Right ventricle myocardium inferior (tissue), 1 donor: ENCODE measurements at regions not wholly inside any gene's neighbourhood (a gene's known extent, or its start where the extent isn't known, plus 50 kb on each side); places are given as distances from the start of the nearest gene placed in this dataset.
"Not testable (repeated sequence)": the region's sequence is repeated elsewhere in the genome, so short reads cannot be mapped to it uniquely, and the experiment has no call there.

Source experiments
- ATAC-seq: fragments of 200-7000 bp; cut with Tn5 transposase; one replicate; pipeline ENCODE4 v1.9.1; 2020; ENCODE audit warnings: mild to moderate bottlenecking, moderate library complexity
- DNase-seq: peaks from one replicate; pipeline ENCODE4 v3.0.0; 2021; ENCODE audit errors: missing footprints
- intact Hi-C: fragments of 100-400 bp; cut with DNase I; formaldehyde crosslinking; loops from one replicate; pipeline ENCODE4 v1.11.0; 2022
- donor health status: DM: no; HTN: yes; CAD: no; lungs with severe emphysema.

DNA sequence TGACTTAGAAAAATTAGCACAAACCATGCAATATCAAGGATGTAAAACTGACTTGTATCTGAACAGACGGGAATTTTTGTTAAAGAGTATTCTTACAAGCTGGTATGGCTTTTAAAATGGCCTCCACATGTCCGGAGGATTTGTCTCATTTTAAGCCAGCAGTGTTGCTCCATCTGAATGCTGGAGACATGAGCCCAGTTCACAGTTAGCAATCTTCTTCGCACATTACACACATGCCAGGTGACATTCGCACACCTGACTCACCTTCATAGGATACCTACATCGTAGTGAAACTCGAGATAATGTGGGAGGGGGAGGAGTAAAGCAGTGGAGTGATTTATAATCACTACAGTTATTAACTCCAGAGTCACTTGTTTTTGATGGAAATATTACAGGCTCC lies 231.8 kb upstream of the RBBP8 start:
- ATAC-seq (no peak), DNase-seq (no peak)
- intact Hi-C loops: loop anchor here (5.0 to 10.0 kb wide), 3 partner anchors 53 to 137 kb away; no protein-coding TSS in a partner anchor

DNA sequence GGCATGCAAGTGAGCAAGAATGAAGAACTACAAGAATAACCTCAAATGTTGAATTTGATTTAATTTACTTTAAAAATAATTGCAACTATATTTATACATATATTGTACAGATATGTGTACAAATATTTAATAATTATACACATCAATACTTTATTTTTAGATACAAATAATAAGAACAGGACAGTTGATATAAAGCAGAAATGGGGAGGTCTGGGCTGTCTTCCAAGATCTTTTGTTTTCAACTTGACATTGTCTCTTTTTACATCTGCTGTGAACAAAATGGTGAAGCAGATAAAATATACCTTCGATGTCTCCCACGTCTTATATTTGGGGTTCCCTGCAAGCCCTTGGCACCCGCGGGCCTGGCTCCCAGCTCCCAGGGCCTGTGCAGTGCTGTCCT lies 231.3 kb upstream of the RBBP8 start:
- intact Hi-C loops: loop anchor here (5.0 to 10.0 kb wide), 3 partner anchors 53 to 137 kb away; no protein-coding TSS in a partner anchor
- no peak for DNase-seq
- ATAC-seq: no peak

DNA sequence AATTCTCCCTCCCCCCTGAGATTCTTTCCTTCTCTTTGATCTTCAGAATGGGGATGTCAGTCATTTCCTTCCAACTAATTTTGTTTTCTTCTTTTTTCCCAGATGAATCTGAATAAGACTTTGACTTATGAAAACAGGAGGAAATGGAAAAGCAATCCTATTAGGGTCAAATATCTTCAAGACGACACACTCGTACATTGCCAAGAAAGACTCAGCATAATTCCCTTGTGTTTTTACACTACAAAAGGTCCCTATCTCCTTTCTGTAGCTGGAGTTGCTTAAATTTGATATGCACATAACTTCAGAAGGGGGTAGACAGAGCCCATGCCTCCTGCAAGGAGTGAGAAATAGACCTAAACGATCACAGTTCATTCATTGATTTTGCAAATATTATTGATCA lies 230.3 kb upstream of the RBBP8 start:
- ATAC-seq (no peak), DNase-seq (no peak)
- intact Hi-C loops: loop anchor here (5.0 to 10.0 kb wide), 3 partner anchors 52 to 138 kb away; no protein-coding TSS in a partner anchor

DNA sequence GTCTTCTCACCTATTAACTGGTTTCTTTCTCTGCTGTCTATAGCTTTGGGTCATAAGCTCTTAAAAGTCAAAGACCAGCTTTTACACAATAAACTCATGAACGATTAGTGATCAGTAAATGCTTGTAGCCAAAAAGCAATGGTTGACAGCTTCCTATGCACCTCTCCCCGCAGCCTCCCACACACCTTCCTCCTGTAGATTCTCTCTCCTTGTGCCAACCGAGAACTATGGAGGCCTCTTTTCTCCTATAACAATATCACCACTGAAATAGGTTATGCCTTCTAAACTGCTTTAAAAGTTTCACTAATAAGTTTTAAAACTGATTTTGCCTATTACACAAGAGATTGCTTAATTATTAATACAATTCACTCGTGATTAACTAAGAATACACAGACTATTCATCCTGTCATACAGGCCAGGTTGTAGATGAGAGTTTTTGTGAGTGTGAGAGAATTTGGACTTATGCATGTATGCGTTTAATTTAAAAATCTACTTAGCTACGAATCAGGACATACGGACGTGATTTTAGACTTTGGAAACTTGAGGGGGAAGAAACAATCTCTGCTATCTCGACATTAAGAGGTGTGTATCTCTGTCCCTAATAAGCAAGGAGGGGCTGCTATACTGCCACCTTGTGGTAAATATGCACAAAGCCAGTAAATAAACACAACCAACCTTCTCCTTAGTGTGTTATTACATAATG lies 229.1 kb upstream of the RBBP8 start:
- ATAC-seq (peak; percentile 68), DNase-seq (no peak)
- intact Hi-C loops: loop anchor here (5.0 to 10.0 kb wide), 3 partner anchors 51 to 139 kb away; no protein-coding TSS in a partner anchor

DNA sequence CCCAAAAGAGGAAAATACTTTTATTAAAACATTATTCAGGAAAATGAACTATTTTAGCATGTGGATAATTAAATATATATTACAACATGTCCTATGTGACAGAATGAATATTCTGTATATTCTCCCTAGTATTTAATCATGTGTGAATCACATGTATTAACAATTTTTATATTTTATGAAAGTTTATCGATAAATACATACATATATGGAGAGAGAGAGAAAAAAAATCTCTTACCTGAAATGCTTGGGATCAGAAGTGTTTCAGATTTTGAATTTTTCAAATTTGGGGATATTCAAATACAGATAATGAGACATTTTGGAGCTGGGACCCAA lies 228.6 kb upstream of the RBBP8 start:
- ATAC-seq (no peak), DNase-seq (no peak)
- intact Hi-C loops: loop anchor here (5.0 to 10.0 kb wide), 3 partner anchors 50 to 140 kb away; no protein-coding TSS in a partner anchor

DNA sequence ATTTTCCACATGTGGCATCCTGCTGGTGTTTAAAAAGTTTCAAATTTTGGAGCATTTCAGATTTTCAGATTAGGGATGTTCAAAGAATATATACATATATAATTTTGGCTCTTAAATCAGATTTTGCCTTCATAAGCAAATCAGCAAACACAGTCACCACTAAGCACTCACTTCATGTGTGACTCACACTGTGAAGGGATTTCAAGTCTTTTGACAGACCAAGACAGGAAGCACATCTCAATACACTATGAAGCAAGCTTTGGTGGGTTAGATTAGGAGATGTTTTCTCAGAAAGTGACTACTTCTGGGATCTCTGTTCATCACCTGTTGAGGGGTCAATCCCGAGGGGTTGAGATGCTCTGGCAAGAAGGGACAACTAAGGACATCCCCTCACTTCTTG lies 227.8 kb upstream of the RBBP8 start:
- intact Hi-C loops: loop anchor here (10.0 kb wide), 2 partner anchors 49 to 141 kb away; no protein-coding TSS in a partner anchor
- no peak for ATAC-seq
- DNase-seq: no peak

DNA sequence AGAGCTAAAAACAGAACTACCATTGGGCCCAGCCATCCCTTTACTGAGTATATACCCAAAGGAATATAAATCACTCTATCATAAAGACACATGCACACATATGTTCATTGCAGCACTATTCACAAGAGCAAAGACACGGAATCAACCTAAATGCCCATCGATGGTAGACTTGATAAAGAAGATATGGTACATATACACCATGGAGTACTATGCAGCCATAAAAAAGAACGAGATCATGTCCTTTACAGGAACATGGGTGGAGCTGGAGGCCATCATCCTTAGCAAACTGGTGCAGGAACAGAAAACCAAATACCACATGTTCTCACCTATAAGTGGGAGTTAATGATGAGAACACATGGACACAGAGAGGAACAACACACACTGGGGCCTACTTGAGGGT lies 227.1 kb upstream of the RBBP8 start:
- not testable (repeated sequence) for ATAC-seq, DNase-seq
- intact Hi-C loops: loop anchor here (10.0 kb wide), 2 partner anchors 49 to 141 kb away; no protein-coding TSS in a partner anchor

DNA sequence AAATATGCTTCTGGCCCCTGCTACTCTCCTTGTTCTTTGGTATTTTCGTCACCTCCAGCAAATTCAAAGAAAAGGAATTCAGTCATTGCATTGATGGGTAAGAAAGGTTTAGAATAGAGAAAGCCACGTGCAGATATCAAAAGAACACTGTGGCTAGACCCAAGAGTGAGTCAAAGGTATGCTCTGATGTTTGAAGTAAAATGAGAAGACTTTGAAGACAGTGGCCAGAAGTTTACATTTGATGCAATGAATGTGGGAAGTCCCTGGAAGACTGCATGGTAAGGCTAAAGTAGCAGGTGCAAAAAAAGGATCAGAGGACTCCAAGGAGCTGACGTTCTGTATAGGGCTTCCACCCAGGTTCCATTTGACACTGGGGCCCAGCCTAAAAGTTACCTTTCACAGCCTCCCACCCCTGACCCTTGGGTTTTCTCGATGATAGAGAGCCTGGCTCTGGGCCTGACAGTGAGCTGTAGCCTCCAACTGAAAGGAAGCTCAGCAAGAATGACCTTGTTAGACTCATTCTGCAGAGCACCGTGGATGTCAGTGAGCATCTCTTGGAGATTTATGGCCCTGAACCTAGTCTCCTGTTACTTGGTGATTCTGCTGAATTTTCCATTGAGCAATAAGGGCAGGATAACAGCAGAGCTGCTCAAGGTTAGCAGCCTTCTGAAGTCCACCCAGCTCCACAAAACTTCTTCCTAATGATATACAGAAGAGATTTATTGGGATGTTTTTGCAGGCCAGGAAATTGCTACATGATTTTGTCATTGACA lies 223.7 kb upstream of the RBBP8 start:
- intact Hi-C loops: loop anchor here (5.0 to 10.0 kb wide), 3 partner anchors 45 to 542 kb away; partner anchors contain the start of gene GATA6
- ATAC-seq (no peak), DNase-seq (no peak)

DNA sequence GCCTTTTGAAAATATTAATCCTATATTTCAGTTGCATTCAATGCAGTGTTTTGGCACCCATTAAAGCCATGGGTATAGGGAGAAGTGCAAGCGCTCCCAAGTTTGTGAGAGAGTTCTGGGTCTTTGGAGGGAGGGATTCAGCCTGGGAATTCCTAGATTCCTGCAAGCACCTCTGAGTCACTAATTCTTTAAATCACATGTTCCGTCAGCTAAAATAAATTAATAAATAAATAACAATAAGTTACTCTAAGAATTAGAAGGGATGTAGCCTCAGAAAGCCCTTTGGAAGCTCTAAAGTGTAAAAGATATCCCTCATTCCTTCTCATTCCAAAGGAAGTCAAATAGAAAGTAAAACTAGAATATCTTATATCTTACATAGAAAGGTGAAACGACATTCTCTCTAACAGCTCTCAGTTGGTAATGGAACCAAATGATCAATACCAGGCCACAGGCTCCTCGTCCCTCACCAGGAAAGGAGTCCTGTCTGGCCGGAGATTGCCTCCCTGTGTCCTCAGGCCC lies 222.4 kb upstream of the RBBP8 start:
- DNase-seq: no peak
- no peak for ATAC-seq
- intact Hi-C loops: loop anchor here (5.0 kb wide), 1 partner anchor 543 kb away; the partner anchor contains the start of gene GATA6

DNA sequence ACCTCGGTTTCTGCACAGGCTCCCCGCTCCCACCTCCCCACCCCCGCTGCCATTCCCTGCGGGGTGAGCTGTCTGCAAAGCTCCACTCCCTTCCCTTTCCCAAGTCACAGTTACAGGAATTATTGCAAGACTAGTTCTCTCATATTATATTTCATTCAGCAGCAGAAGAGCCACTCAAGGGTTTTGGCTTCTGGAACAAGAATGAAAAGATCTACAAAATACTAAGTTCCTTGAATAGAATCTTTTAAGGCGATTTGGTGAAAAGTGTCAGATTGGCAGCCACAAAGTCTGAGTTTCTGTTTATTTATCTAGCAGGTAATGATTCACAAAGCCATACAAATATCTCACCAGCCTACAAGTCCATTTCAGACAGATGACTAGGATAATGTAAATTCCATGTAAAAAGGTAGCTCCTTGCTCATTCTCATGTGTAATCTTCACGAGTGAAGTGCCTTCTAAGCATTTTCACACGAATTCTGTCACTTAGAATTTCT lies 221.9 kb upstream of the RBBP8 start:
- intact Hi-C loops: loop anchor here (5.0 kb wide), 1 partner anchor 544 kb away; the partner anchor contains the start of gene GATA6
- no peak for DNase-seq
- peak; percentile 48 for ATAC-seq

DNA sequence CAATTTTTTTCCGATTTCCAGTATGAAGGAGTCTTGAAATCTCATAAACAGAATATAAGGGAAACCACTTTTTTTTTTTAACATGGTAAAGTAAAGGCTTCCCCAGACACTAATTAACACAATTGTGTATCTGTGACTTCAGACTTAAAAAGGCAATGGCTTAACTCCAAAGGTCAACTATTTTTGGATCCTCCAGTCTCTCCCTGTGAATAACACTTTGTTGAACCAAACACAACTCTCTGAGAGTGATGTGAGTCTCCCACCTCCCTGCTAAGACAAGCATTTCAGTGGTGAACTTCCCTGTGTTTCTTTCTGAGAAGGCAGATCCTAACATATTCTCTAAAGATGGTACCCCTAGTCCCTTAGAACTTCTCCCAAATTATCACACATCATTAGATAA lies 219.6 kb upstream of the RBBP8 start:
- intact Hi-C loops: loop anchor here (5.0 kb wide), 1 partner anchor 546 kb away; the partner anchor contains the start of gene GATA6
- peak; percentile 16 for ATAC-seq
- DNase-seq: no peak

DNA sequence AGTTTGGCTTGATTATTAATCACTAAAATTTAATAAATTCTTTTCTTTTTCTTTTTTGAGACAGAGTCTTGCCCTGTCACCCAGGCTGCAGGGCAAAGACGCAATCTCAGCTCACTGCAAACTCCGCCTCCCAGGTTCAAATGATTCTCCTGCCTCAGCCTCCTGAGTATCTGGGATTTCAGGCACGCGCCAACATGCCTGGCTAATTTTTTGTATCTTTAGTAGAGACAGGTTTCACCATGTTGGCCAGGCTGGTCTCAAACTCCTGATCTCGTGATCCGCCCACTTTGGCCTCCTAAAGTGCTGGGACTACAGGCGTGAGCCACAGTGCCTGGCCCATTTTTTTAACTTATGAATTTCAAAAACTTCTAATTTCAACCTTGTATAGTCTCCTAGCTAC lies 215.6 kb upstream of the RBBP8 start:
- not testable (repeated sequence) for ATAC-seq, DNase-seq

DNA sequence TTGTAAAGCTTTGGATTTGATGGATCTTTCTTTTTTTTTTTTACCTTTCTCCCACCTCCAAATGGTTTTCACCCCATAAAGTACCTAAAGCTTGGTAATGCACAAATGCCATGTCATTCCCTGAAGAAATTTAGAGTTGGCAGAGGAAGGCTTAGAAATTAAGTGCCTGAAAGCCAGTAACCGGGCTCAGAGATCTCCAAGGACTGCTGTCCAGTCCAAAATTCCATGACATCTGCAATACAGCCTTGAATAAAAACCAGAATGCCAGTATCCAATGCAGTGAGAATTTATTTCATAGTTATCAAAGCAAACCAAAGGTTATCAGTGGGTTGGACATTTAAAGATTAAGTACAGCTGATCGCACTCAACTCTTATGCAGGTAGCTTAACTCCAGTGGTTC lies 209.9 kb upstream of the RBBP8 start:
- intact Hi-C loops: no loop called here
- ATAC-seq: no peak
- DNase-seq: no peak

More for the DNA sequence above, 215.6 kb upstream of the RBBP8 start:
- intact Hi-C loops: not testable (repeated sequence)

DNA sequence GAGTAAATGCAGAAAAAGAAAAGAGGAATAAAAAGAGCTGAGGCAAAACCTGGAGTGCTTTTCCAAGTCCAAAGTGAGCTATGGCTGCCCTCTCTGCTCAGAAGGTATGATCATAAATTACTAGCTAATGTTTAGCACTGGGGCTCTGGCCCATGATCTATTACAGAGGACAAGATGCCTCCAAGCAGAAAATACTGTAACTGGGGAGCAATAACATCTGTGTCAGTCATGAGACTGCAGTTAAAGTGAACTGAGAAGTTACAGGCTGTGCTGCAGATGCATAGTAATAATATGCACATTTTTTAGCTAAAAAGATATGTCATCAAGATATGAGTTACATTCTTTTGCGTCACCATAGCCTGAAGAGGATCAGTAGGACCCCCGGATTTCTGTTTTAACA lies 209.4 kb upstream of the RBBP8 start:
- intact Hi-C loops: no loop called here
- ATAC-seq: no peak
- DNase-seq: no peak

DNA sequence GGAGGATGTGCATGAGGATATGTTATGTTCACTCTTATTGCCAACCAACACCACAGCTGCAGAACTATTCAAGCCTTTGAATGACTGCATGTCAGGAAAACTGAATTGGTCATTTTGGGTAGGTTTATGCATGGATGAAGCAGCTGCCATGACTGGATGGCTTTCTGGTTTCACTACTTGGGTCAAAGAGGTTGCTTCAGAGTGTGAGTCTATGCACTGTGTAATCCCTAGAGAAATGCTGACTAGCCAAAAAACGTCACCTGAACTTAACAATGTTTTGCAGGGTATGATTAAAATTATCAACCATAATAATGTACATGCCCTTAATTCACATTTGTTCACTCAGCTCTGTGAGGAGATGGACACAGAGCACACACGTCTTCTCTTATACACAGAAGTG lies 206.7 kb upstream of the RBBP8 start:
- ATAC-seq (no peak), DNase-seq (no peak)
- intact Hi-C loops: no loop called here

DNA sequence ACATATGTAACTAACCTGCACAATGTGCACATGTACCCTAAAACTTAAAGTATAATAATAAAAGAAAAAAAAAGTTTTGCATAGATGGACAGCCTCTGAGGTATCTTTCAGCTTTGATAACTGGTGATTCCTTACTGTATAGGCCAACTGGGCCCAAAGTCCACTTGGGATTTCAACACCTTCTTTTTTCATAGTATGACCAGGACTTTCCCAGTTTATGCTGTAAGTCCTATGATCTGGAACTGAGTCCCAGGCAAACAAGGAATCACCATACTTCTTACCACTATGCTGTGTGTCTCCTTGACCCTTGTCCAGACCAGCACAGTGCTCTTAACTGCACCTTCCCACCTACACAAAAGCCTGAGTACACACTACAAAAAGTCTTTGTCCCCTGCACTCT lies 205.1 kb upstream of the RBBP8 start:
- intact Hi-C loops: no loop called here
- DNase-seq (no peak), ATAC-seq (no peak)

DNA sequence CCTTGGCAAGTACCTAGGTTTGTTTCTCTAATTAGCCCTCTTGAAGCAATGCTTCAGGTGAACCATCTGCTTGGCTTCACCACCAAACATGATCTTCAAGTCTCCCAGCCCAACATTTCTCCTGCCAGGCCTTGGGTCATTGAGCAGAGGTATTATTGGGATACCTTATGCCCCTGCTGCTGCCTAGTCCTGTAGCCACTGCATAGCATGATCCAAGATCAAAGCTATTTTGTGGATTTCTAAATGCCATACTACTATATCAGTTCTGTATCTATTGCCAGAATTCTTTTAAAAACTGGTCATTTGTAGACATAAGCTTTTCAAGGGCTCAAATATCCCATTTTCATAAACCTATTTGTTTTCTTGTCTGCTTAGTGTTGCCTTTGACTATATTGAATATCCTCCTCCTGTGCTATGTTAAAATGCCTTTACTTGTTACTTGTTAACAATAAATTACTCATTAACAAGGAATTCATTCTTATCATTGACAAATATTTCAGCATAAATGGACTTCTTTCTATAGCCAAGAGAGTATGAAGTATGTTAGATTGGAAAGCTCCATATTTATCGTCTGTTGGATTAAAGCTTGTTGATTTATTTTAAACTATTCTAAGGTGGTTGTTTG lies 204.5 kb upstream of the RBBP8 start:
- intact Hi-C loops: no loop called here
- no peak for ATAC-seq
- DNase-seq: no peak

DNA sequence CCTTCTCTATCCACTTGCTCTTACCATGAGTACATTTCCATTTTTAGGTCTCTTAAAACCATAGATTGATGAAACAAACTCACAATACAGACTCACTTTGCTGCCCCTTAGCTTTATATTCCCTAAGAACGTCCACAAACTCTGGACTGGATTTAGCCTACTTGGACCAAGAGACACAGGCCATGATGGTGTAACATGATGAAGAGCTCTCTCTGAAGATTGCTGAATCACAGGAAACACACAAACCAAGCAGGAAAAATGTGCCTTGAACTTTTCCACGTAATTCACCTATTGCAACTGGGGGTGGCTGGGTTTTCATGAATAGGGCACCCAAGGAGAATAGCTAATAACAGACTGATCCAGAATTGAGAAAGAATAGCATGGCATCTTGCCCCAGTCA lies 201.7 kb upstream of the RBBP8 start:
- no peak for ATAC-seq
- intact Hi-C loops: no loop called here
- no peak for DNase-seq

DNA sequence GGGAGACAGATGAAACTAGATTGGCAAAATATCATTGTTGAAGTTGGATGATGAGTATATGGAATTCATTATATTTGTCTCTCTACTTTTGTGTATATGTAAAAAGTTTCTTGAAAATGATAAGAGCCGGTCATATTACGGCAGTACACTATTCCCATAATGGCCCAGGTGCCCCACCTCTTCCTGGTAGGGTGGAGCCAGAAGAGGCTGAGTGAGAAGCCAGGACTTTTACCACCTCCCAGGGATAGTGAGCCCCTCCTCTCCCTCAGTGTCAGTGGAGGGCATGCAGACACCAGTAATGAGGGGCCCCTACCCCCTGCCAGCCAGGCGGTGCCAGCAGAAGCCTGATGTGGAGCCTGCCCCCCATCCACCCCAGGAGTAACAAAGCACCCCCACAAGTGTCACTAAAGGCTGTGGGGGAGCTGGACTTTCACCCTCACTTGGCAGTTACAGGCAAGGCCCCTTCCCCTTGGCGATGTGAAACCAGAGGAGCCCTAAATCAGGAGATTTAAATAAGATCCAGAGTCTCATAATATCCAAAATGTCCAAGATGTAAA lies 198.9 kb upstream of the RBBP8 start:
- DNase-seq (no peak), ATAC-seq (no peak)
- intact Hi-C loops: no loop called here
